Gastrocnemius medialis (tissue), 4 donors: ENCODE measurements at regions not wholly inside any gene's neighbourhood (a gene's known extent, or its start where the extent isn't known, plus 50 kb on each side); places are given as distances from the start of the nearest gene placed in this dataset.

Experiments
- ATAC-seq, 2 donors: fragments of 150-250 bp; one replicate each; pipeline ENCODE4 v1.9.1; 2016
- DNase-seq, 2 donors: peaks; one replicate each; pipeline ENCODE4 v3.0.0-alpha.2; 2019
- H3K27ac ChIP-seq, 4 donors: fragments of 200-600 bp; sonication (generic); 1 replicate in 1 of 4; 2 replicates in 3 of 4; pipeline ENCODE4 v1.5.1; 2016 to 2018; ENCODE audit warnings: mild to moderate bottlenecking in 2 of 4, moderate library complexity in 1 of 4
- H3K27me3 ChIP-seq, 3 donors: fragments of 200-600 bp; sonication (generic) in 2 of 3; 1 replicate in 1 of 3; 2 replicates in 2 of 3; pipeline versions ENCODE4 v1.5.1 to v1.6.0; 2016 to 2019; ENCODE audit warnings: mild to moderate bottlenecking in 1 of 3, moderate library complexity in 1 of 3
- H3K36me3 ChIP-seq, 2 donors: fragments of 200-600 bp; sonication (generic) in 1 of 2; one replicate each; pipeline ENCODE4 v1.5.1; 2017 to 2018
- H3K4me1 ChIP-seq, 2 donors: fragments of 200-600 bp; sonication (generic) in 1 of 2; one replicate each; pipeline ENCODE4 v1.5.1; 2016 to 2017; ENCODE audit warnings: mild to moderate bottlenecking in 2 of 2
- H3K4me3 ChIP-seq, 4 donors: fragments of 200-600 bp; sonication (generic) in 3 of 4; 1 replicate in 1 of 4; 2 replicates in 3 of 4; pipeline ENCODE4 v1.5.1; 2016 to 2019; ENCODE audit warnings: mild to moderate bottlenecking in 2 of 4
- H3K9me3 ChIP-seq, 3 donors: fragments of 200-600 bp; sonication (generic) in 2 of 3; 1 replicate in 1 of 3; 2 replicates in 2 of 3; pipeline ENCODE4 v1.5.1; 2016 to 2019
- CTCF ChIP-seq, 5 experiments: fragments of 450-650 bp in 3 of 5; fragments of 200-600 bp in 2 of 5; sonication (generic) in 2 of 5; IDR thresholded peaks in 4 of 5; conservative IDR thresholded peaks in 1 of 5; 1 replicate in 4 of 5; 2 replicates in 1 of 5; pipeline ENCODE4 v1.5.1; 2016 to 2019; ENCODE audit warnings: antibody characterized with exemption in 5 of 5, mild to moderate bottlenecking in 3 of 5, moderate library complexity in 3 of 5
- POLR2A ChIP-seq, 2 donors: fragments of 450-650 bp; IDR thresholded peaks; one replicate each; pipeline ENCODE4 v1.6.1; 2017; ENCODE audit warnings: antibody characterized with exemption in 2 of 2, mild to moderate bottlenecking in 2 of 2, moderate library complexity in 2 of 2
- in situ Hi-C, 4 donors: fragments of 200-750 bp; cut with MboI; loops; one replicate each; pipeline versions ENCODE4 v1.15.0 to v1.8.0; 2017; ENCODE audit warnings: low sequenced_read_pairs in 4 of 4
- intact Hi-C: fragments of 100-400 bp; cut with DNase I; formaldehyde crosslinking; loops from one replicate; pipeline ENCODE4 v1.15.1; 2023; ENCODE audit warnings: low total_unique reads

- H3K36me3 ChIP-seq, result no peaks in the 10 kb centered on the region
- H3K4me3 ChIP-seq, result no peak overlapping the region
- no peaks in the 10 kb centered on the region for H3K27me3 ChIP-seq
- in situ Hi-C loops (no loop called here), intact Hi-C loops (no loop called here)
- H3K27ac ChIP-seq, result no peak overlapping the region
- ATAC-seq (no peak), DNase-seq (no peak)
- no peaks in the 10 kb centered on the region for H3K4me1 ChIP-seq
- TF ChIP-seq POLR2A (IDR thresholded peaks at IDR 0.05) (no peak), CTCF (IDR thresholded peaks at IDR 0.05 in 4 of 5, conservative IDR thresholded peaks at IDR 0.05 in 1 of 5) (no peak)
- H3K9me3 ChIP-seq, result no peaks in the 10 kb centered on the region
Observed at GRCh38 chr16:80055831-80056230, 455.3 kb upstream of the MAF start.

- intact Hi-C loops, result no loop called here
- Histone ChIP-seq H3K4me1 (no peaks in the 10 kb centered on the region), H3K36me3 (no peaks in the 10 kb centered on the region), H3K4me3 (no peak overlapping the region), H3K9me3 (no peaks in the 10 kb centered on the region), H3K27me3 (no peaks in the 10 kb centered on the region), H3K27ac (no peak overlapping the region)
- no peak for TF ChIP-seq POLR2A (IDR thresholded peaks at IDR 0.05)
- TF ChIP-seq CTCF (IDR thresholded peaks at IDR 0.05 in 4 of 5, conservative IDR thresholded peaks at IDR 0.05 in 1 of 5), result no peak
- in situ Hi-C loops, result no loop called here
- DNase-seq (no peak), ATAC-seq (no peak)
Observed at GRCh38 chr16:80054647-80055046, 454.1 kb upstream of the MAF start.

- DNase-seq (no peak), ATAC-seq (no peak)
- Histone ChIP-seq H3K9me3 (no peaks in the 10 kb centered on the region), H3K36me3 (no peaks in the 10 kb centered on the region), H3K4me3 (no peak overlapping the region), H3K27me3 (no peaks in the 10 kb centered on the region), H3K4me1 (no peaks in the 10 kb centered on the region), H3K27ac (no peak overlapping the region)
- intact Hi-C loops (no loop called here), in situ Hi-C loops (no loop called here)
- TF ChIP-seq CTCF (IDR thresholded peaks at IDR 0.05 in 4 of 5, conservative IDR thresholded peaks at IDR 0.05 in 1 of 5) (no peak), POLR2A (IDR thresholded peaks at IDR 0.05) (no peak)
Observed at GRCh38 chr16:80051040-80051439, 450.5 kb upstream of the MAF start.

GRCh38 chr16:80048250-80048649, 447.7 kb upstream of the MAF start:
- intact Hi-C loops, result no loop called here
- no peak for ATAC-seq
- in situ Hi-C loops, result no loop called here

More at GRCh38 chr16:80048250-80048649, 447.7 kb upstream of the MAF start:
- Histone ChIP-seq H3K27ac (no peak overlapping the region), H3K4me3 (no peak overlapping the region), H3K27me3 (no peaks in the 10 kb centered on the region), H3K4me1 (no peaks in the 10 kb centered on the region), H3K9me3 (no peaks in the 10 kb centered on the region), H3K36me3 (no peaks in the 10 kb centered on the region)
- TF ChIP-seq CTCF (IDR thresholded peaks at IDR 0.05 in 4 of 5, conservative IDR thresholded peaks at IDR 0.05 in 1 of 5) (no peak), POLR2A (IDR thresholded peaks at IDR 0.05) (no peak)
- no peak for DNase-seq
